ENCODE measurements at regions not wholly inside any gene's neighbourhood (a gene's known extent, or its start where the extent isn't known, plus 50 kb on each side); places are given as distances from the start of the nearest gene placed in this dataset.

- WGBS (ENCODE audit: low lambda C conversion rate), result no CpG with 5 or more reads among the region's 25 CpGs
- no peak overlapping the region for H3K27ac ChIP-seq (ENCODE audit: extremely low read length, insufficient read depth, low read length)
- no peak for TF ChIP-seq ZBTB49 (CRISPR knock-in tag; IDR thresholded peaks at IDR 0.05; ENCODE audit: borderline replicate concordance)
- TF ChIP-seq HNRNPK (IDR thresholded peaks at IDR 0.05; ENCODE audit: low read depth, low read length, poor library complexity, severe bottlenecking), result no peak
- TF ChIP-seq ZFAT (CRISPR knock-in tag; conservative IDR thresholded peaks at IDR 0.05), result no peak
- TF ChIP-seq ATM (IDR thresholded peaks at IDR 0.05; ENCODE audit: borderline replicate concordance), result no peak
- TF ChIP-seq ZNF318 (CRISPR knock-in tag; IDR thresholded peaks at IDR 0.05), result no peak
- TF ChIP-seq GMEB2 (CRISPR knock-in tag; IDR thresholded peaks at IDR 0.05; ENCODE audit: low read depth), result no peak
- no peak for TF ChIP-seq ATF5 (CRISPR knock-in tag; IDR thresholded peaks at IDR 0.05; ENCODE audit: low read depth)
- TF ChIP-seq RBFOX2 (IDR thresholded peaks at IDR 0.05; ENCODE audit: low read depth, low read length), result no peak
- no peak for TF ChIP-seq BORCS8-MEF2B (CRISPR knock-in tag; IDR thresholded peaks at IDR 0.05)
Measured at GRCh38 chr11:42344204-42344792, 884.8 kb upstream of the LRRC4C start.

More at GRCh38 chr11:42344204-42344792, 884.8 kb upstream of the LRRC4C start:
- no TSS peak for BruUV-seq (replicated peaks)
- Histone ChIP-seq H3K9me3 (ENCODE audit: low read length) (peaks cover 57% of the 10 kb centered on the region), H3K79me2 (ENCODE audit: insufficient read depth, low read length) (no peaks in the 10 kb centered on the region), H4K20me1 (ENCODE audit: insufficient read depth, low read length) (no peaks in the 10 kb centered on the region), H3K4me1 (ENCODE audit: insufficient read depth, low read length) (no peaks in the 10 kb centered on the region), H2AFZ (ENCODE audit: low read length) (no peak overlapping the region), H3K27me3 (ENCODE audit: control insufficient read depth in 1 of 2, insufficient read depth in 2 of 2, low read length in 2 of 2) (no peaks in the 10 kb centered on the region), H3K4me3 (replicated peaks in 1 of 3; ENCODE audit: insufficient read depth in 1 of 3, low read depth in 2 of 3, low read length in 3 of 3) (no peak overlapping the region), H3K4me2 (ENCODE audit: low read depth, low read length) (no peak overlapping the region), H3K9ac (ENCODE audit: insufficient read depth, low read depth, low read length) (no peak overlapping the region), H3K36me3 (replicated peaks in 1 of 2; ENCODE audit: control insufficient read depth in 1 of 2, insufficient read depth in 2 of 2, low read length in 2 of 2) (no peaks in the 10 kb centered on the region)
- FAIRE-seq, result no peak
- intact Hi-C loops (cut with micrococcal nuclease; ENCODE audit: unreplicated experiment), result no loop called here
- ATAC-seq, result no peak
- no peak for DNase-seq (ENCODE audit: low spot score)
- ChIA-PET CTCF (ENCODE audit: low intra/inter-chr PET ratio, low total read pairs) (no interaction called here), POLR2A (no interaction called here)
- in situ Hi-C loops (cut with HindIII; ENCODE audit: extremely low pct_ligation_motif_present, low pct_unique_long_range_greater_than_20kb), result no loop called here
